ENCODE measurements at regions not wholly inside any gene's neighbourhood (a gene's known extent, or its start where the extent isn't known, plus 50 kb on each side); places are given as distances from the start of the nearest gene placed in this dataset.
"Not testable (repeated sequence)": the region's sequence is repeated elsewhere in the genome, so short reads cannot be mapped to it uniquely, and the experiment has no call there.

- H3K4me1 Mint-ChIP-seq (ENCODE audit: low read depth), result no peaks in the 10 kb centered on the region
- ChIA-PET POLR2A (no interaction called here), CTCF (no interaction called here)
- ATAC-seq (ENCODE audit: poor library complexity), result no peak
- no peaks in the 10 kb centered on the region for H3K27me3 Mint-ChIP-seq
- H3K27ac Mint-ChIP-seq, result no peak overlapping the region
- H3K9me3 Mint-ChIP-seq, result peaks cover 5% of the 10 kb centered on the region
- Histone ChIP-seq H3K4me3 (ENCODE audit: low read length) (no peak overlapping the region), H3K9me3 (ENCODE audit: control insufficient read depth in 1 of 2, insufficient read depth in 1 of 2, low read length in 2 of 2) (no peaks in the 10 kb centered on the region), H3K27ac (ENCODE audit: low read depth in 1 of 2, low read length in 2 of 2) (no peak overlapping the region), H3K4me1 (ENCODE audit: insufficient read depth, low read length) (no peaks in the 10 kb centered on the region), H3K27me3 (ENCODE audit: control insufficient read depth in 1 of 2, insufficient read depth in 2 of 2, low read length in 2 of 2) (no peaks in the 10 kb centered on the region), H3K36me3 (ENCODE audit: insufficient read depth, low read length) (no peaks in the 10 kb centered on the region)
- no peak overlapping the region for H3K4me3 Mint-ChIP-seq
- intact Hi-C loops (cut with DNase I, micrococcal nuclease), result no loop called here
- TF ChIP-seq CTCF (IDR thresholded peaks at IDR 0.05), result no peak
- no peaks in the 10 kb centered on the region for H3K36me3 Mint-ChIP-seq (ENCODE audit: low read depth)
- no peak for DNase-seq
These were observed 184.8 kb downstream of the SPTSSA start for GRCh38 chr14:34277191-34277590.

GRCh38 chr14:34275530-34275929 lies 186.5 kb downstream of the SPTSSA start:
- Histone ChIP-seq H3K27ac (ENCODE audit: low read depth in 1 of 2, low read length in 2 of 2) (no peak overlapping the region), H3K9me3 (ENCODE audit: control insufficient read depth in 1 of 2, insufficient read depth in 1 of 2, low read length in 2 of 2) (no peaks in the 10 kb centered on the region), H3K4me1 (ENCODE audit: insufficient read depth, low read length) (no peaks in the 10 kb centered on the region), H3K27me3 (ENCODE audit: control insufficient read depth in 1 of 2, insufficient read depth in 2 of 2, low read length in 2 of 2) (no peaks in the 10 kb centered on the region), H3K36me3 (ENCODE audit: insufficient read depth, low read length) (no peaks in the 10 kb centered on the region), H3K4me3 (ENCODE audit: low read length) (no peak overlapping the region)
- POLR2A ChIA-PET, result interaction anchor here (0.6 kb wide), 1 partner anchor 14 kb away, joined by 3 read pairs; no protein-coding TSS in a partner anchor
- peaks cover 6% of the 10 kb centered on the region for H3K27me3 Mint-ChIP-seq
- peaks cover 2% of the 10 kb centered on the region for H3K9me3 Mint-ChIP-seq
- H3K4me3 Mint-ChIP-seq, result no peak overlapping the region
- ATAC-seq (ENCODE audit: poor library complexity) (no peak), DNase-seq (no peak)
- intact Hi-C loops (cut with DNase I, micrococcal nuclease), result no loop called here
- CTCF ChIA-PET, result no interaction called here
- TF ChIP-seq CTCF (IDR thresholded peaks at IDR 0.05), result no peak
- H3K27ac Mint-ChIP-seq, result no peak overlapping the region
- no peaks in the 10 kb centered on the region for H3K36me3 Mint-ChIP-seq (ENCODE audit: low read depth)
- H3K4me1 Mint-ChIP-seq (ENCODE audit: low read depth), result no peaks in the 10 kb centered on the region

GRCh38 chr14:34275078-34275477 lies 187.0 kb downstream of the SPTSSA start:
- POLR2A ChIA-PET, result no interaction called here
- no peak for ATAC-seq (ENCODE audit: poor library complexity)

GRCh38 chr14:34273716-34274115 lies 188.3 kb downstream of the SPTSSA start:
- H3K9me3 ChIP-seq (ENCODE audit: control insufficient read depth in 1 of 2, insufficient read depth in 1 of 2, low read length in 2 of 2); POLR2A ChIA-PET; CTCF ChIA-PET; H3K27ac ChIP-seq (ENCODE audit: low read depth in 1 of 2, low read length in 2 of 2); H3K9me3 Mint-ChIP-seq; DNase-seq; intact Hi-C loops (cut with DNase I, micrococcal nuclease); H3K4me1 Mint-ChIP-seq (ENCODE audit: low read depth); ATAC-seq (ENCODE audit: poor library complexity); H3K36me3 Mint-ChIP-seq (ENCODE audit: low read depth); H3K4me3 ChIP-seq (ENCODE audit: low read length); H3K36me3 ChIP-seq (ENCODE audit: insufficient read depth, low read length); H3K4me3 Mint-ChIP-seq; H3K27me3 ChIP-seq (ENCODE audit: control insufficient read depth in 1 of 2, insufficient read depth in 2 of 2, low read length in 2 of 2); H3K4me1 ChIP-seq (ENCODE audit: insufficient read depth, low read length); H3K27ac Mint-ChIP-seq: not testable (repeated sequence)
- peaks cover 16% of the 10 kb centered on the region for H3K27me3 Mint-ChIP-seq

More at GRCh38 chr14:34275078-34275477, 187.0 kb downstream of the SPTSSA start:
- Mint-ChIP-seq H3K27me3 (peaks cover 10% of the 10 kb centered on the region), H3K27ac (no peak overlapping the region), H3K9me3 (peaks cover 2% of the 10 kb centered on the region), H3K4me3 (no peak overlapping the region), H3K4me1 (ENCODE audit: low read depth) (no peaks in the 10 kb centered on the region), H3K36me3 (ENCODE audit: low read depth) (no peaks in the 10 kb centered on the region)
- H3K27me3 ChIP-seq (ENCODE audit: control insufficient read depth in 1 of 2, insufficient read depth in 2 of 2, low read length in 2 of 2), result no peaks in the 10 kb centered on the region
- no peak overlapping the region for H3K4me3 ChIP-seq (ENCODE audit: low read length)
- H3K4me1 ChIP-seq (ENCODE audit: insufficient read depth, low read length), result no peaks in the 10 kb centered on the region
- H3K27ac ChIP-seq (ENCODE audit: low read depth in 1 of 2, low read length in 2 of 2), result no peak overlapping the region
- CTCF ChIA-PET, result no interaction called here
- no peak for DNase-seq
- intact Hi-C loops (cut with DNase I, micrococcal nuclease), result no loop called here
- H3K36me3 ChIP-seq (ENCODE audit: insufficient read depth, low read length), result no peaks in the 10 kb centered on the region
- TF ChIP-seq CTCF (IDR thresholded peaks at IDR 0.05), result no peak
- no peaks in the 10 kb centered on the region for H3K9me3 ChIP-seq (ENCODE audit: control insufficient read depth in 1 of 2, insufficient read depth in 1 of 2, low read length in 2 of 2)
